NCI-H82 treated with DMSO at 0.1 percent for 48 hours (cell line): ENCODE measurements at regions not wholly inside any gene's neighbourhood (a gene's known extent, or its start where the extent isn't known, plus 50 kb on each side); places are given as distances from the start of the nearest gene placed in this dataset.
"Not testable (repeated sequence)": the region's sequence is repeated elsewhere in the genome, so short reads cannot be mapped to it uniquely, and the experiment has no call there.

ENCODE experiments used
- DNase-seq: peaks from one replicate; lab custom pipeline; 2025; ENCODE audit not compliant: unreplicated experiment; lab: John Stamatoyannopoulos, UW

DNA sequence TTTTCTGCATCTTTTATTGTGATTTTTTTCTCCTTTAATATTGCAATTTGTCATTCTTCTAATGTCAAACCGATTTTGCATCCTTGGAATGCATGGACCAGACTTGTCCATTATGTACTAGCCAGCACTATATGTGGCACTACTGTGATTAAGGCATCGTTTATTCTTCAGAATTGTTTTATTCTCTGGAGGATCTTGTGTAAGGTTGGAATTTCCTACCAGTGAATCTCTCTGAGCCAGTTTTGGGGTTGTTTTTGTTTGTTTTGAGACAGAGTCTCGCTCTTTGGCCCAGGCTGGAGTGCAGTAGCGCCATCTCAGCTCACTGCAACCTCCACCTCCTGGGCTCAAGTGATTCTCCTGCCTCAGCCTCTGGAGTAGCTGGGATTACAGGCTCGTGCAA, 58.5 kb downstream of the IGLL5 start:
- DNase-seq: no peak

DNA sequence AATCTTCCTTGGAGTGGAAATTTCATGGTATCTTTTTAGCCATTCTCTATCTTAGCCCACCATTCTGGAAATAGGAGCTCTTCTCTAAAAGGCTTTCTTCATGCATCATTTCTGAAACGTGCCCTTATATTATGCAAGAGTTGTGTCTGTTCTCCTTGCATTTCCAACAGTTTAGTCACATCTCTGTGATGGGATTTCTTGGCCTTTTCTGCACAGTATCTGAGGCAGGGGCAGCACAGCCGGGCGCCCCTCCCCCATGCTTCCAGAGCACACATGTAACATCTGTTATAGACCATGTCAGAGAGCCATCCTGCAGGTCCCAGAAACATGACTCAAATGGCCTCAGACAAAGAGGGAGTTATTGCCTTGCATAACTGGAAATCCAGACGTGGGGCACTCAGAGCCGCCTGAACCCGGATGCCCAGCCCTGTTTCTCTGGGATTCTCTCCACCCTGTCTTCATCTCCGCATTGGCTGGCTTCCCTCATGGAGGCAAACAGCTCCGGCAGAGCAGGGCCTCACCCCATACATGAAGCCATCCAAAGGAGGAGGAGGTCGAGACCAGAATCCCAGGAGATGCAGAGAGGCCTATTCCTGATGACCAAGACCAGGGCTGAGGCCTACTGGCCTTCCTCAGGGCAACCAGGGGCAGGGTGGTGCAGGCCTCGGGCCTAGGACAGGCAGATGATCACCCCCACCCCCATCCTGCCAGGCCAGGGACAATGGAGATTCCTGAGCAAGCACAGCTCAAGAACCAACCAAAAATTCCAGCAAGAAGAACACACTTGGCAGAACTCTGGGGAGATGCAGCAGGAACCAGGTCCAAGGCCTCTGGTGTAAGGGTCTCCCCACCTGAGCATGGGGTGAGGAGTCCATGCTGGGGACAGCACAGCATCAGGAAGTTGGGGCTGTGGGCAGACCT, 61.3 kb downstream of the IGLL5 start:
- DNase-seq: no peak

DNA sequence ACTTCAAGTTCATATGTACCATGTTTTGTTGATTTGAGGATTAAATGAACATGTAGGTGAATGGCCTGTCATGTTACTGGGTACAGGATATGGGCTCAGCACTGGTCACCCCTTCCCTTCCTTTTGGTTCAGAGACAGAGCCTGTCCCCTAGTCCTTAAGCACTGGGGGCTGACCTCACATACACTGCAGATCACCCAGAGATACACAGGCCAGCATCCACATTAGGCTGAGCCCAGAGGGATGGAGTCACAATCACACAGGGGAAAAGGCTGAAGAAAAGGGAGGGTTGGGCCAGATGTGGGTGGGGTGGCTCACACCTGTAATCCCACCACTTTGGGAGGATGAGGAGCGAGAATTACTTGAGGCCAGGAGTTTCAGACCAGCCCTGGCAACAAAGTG, 62.3 kb downstream of the IGLL5 start:
- no peak for DNase-seq

DNA sequence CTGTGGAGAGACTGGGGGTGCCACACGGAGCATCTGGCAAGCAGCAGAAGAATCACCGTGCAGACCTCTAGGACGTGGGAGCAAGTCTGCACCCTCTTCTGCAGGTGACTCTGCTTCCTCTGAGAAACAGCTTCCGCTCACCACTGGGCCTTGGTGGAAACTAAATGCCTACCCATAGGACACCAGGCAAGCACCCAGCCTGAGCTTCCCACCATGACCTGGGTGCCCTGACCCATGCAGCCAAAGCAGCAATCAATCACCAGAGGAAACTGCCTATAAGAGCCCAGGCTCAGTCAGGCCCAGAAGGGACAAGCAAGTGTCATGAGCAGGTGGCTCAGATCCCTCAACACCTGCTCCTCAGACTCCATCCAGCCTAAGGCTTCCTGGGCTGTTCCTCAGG, 63.4 kb downstream of the IGLL5 start:
- DNase-seq: no peak

DNA sequence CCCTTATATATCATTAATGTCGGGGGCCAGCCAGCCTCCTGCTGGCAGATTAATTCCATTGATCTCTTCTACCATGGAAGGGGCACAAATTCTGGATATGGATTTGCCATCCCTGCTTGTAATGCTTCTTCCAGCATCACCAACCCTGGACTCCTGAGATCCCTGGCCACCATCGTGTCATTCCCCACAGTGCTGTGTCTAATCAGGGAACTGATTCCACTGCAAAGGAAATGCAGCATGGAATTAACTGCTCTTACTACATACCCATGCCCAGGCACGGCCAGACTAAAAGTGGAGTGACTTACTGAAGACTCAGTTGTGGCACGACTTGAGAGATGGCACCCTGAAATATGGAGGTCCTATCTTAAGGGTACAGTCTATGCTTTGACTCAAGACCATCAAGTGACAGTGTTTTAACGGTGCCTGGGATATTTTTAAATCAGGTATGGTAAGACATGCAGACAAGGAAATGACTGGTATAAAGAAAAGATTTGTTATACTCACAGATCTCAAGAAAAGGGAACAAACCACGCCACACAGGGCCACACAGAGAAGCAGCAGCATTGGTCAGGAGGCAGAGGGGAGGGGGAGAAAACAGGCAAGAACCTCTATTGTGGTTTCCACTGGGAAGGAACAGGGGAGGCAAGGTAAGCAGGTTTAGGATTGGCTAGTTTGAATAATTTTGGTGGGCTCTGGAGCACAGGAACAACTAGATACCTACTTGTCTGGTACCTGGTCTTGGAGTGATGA, 65.1 kb downstream of the IGLL5 start:
- no peak for DNase-seq

DNA sequence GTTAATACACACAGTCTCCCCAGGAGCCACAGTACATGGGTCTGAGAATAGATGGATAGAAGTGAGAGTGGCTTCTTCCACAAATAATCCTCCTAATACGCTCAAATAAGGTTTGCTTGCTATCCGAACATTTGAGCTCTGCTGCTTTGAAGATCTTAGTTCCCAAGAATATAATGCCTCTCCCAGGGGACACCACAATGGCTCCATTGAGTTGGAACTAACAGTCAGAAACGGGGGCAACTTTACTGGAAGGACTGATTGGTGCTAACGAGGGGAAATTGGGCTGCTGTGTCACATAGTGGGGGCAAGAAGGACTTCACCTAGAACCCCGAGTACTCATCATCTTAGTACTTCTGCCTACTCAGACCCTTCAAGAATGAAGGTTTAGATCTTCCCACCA, 66.2 kb downstream of the IGLL5 start:
- no peak for DNase-seq

DNA sequence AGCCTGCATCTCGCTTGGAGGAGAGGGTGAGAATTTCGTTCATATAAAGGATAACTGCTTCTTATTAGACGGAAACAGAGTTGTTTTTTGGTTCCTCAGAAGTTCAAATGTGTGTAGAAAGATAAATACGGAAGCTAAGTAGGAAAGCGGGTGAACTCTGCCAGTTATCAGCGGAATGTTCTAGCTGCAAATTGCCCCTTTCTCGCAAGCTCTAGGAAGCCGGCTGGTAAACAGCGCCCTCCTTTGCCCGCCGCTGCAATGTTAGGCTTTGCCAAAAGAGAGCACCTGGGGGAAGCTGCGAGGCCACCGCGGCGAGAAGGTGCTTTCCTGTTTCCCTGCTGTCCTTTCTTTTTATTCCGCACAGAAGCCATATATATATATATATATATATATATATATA, 67.0 kb downstream of the IGLL5 start:
- DNase-seq: no peak

DNA sequence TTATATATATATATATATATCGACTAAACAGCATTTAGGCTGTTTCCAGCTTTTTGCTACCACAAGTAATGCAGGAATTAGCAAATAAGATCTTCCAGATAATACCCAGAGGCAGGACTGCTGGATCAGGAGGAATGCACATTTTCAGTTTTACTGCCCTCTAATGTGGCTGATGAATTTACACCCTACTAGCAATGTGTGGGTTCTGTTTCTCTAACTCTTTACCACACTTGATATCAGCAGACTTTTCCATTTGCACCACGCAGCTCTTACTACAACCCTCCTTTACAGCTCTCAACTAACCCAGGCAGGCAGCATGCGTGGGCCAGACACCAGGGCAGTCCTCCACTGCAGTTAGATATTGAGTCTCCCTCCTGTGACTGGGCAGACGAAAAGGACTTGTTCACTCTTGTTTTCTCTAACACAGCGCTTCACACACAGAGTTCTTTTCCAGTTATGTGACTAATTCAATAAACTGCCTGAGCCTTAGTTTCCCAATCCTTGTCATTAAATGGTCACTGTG, 67.7 kb downstream of the IGLL5 start:
- no peak for DNase-seq

DNA sequence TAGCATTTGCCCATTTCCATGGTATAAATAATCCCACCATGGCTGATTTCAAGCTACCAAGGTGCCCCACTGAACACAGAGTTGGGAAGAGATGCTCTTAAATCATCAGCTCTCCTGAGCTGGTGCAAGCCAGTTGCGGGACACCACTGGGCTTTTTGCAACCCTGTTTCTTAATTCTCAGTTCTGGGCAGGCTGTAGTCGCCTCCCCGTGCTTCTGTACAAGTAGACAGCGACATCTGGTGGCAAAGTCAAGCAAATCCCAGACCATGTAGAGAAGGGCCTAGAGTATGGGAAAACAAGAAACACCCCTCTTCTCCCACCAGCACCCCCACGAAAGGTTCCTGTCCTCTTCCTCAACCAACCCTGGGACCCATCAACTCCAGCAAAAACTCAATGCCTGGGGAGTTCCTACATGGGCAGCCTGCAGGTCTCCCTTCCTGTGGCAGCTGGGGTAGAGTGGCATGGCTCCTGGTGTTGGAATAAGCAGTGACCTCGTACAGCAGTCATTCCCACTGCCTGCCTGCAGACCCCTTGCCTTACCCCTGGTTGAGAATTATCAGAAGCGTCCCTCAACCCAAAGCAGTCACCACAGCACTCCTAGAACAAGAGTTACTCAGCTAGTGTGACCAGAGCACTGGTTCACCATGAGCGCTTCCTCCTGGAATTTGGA, 68.4 kb downstream of the IGLL5 start:
- DNase-seq: peak; percentile 26

DNA sequence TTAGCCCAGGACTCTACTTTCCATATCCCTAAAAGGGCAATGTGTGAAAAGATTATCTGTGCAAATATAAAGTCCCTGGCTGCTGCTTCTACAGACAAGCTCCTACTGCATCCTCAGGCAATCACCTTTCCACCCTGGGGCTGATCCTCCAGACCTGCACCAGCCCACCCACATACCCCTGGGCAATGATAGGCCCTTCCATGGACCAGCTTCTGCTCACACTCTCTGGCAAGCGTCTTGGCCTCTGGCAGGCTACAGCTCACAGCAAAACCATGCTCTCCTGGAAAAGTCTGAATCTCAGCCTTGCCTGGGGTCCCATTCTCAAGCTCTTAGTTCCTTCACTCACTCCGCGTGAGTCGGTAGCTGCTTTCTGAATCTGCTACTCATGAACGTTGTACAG, 69.5 kb downstream of the IGLL5 start:
- DNase-seq: no peak

DNA sequence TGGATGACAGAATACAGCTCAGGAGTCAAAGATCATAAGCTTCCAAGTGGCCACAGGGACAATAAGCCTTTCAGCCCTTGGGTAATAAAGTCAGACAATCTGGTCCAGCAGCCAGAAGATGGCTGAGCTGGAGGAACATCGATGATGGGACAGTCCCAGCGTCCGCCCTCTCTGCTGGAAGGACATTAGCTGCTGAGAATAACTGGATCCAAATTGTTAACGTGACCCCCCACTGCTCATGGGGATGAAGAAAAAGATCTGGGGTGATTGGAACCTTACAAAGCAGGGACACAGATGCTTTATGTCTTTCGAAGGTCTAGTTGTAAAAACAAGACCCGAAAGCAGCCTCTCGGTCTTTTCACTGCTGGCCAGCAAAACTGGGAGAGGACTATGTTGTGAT, 71.0 kb downstream of the IGLL5 start:
- DNase-seq: no peak

DNA sequence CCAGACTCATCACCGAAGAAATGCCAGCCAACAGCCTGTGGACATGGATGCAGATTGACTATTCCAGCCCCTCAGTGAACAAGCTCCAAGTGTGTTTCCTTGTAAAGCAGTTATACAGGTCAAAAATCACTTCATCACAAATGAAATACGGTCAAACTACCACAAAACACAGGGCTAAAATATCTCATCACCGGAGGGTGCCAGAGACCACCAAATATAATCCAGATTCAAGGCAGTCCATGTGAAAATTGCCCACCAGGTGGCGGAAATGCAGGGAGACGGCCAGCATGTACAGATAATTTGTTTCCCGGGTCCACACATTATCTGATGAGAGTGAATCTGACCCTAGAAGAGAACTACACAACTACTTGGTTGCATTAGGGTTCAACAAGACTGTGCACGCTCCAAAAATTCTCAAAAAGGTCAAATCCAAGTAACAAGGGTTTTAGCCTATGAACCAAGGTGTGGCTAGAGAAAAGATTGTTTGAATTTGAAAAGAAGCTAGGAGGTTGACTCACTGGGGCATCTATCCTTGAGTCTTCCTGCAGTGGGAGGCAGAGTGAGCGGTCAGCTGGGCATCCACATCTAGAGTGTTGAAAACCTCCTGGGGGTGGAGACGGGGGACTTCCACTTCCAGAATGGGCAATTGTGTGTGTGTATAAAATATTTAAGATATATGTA, 71.7 kb downstream of the IGLL5 start:
- DNase-seq: peak; percentile 74

DNA sequence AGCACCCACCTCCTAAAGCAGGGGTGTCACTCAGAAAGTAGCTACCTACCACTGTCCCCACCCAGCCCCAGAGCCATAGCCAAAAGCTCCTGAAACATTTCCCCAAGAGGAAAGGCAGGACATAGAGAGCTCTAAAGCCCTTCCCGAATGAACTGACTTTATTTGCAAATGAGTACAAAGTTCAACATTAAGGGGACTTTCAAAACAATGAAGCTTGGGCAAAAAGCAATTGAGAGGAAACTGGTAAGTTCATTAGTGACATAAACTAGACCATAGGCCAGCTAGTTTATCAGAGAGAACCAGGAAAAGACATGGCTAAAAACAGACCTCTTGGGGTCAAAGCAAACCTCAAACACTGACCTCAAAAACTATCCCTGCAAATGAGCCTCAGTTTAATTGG, 72.7 kb downstream of the IGLL5 start:
- DNase-seq: no peak

DNA sequence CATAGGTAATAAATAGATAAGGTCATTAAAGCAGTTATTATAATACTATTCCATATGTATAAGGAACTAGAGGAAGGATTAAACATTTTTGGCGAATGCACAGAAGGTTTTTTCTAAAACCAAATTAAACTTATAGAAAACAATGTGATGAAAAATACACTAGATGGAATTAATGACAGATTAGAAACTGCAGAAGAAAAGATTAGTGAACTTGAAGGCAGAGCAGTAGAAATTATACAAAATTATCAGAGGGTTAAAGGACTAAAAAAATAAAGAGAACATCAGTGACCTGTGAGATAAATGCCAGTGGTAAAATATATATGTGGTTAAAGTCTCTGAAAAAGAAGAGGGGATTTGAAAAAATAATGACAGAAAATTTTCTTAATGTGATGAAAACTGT, 74.0 kb downstream of the IGLL5 start:
- DNase-seq: no peak

DNA sequence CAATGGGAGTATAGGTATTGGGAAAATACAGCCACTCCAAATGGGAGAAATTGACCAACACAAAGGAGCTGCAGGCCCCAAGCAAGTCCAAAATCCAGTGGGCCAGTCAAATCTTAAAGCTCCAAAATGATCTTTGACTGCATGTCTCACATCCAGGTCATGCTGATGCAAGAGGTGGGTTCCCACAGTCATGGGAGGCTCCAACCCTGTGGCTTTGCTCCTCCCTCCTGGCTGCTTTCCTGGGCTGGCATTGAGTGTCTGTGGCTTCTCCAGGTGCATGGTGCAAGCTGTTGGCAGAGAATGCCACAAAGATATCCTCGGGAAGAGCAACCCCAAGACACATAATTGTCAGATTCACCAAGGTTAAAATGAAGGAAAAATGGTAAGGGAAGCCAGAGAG, 80.8 kb downstream of the IGLL5 start:
- DNase-seq: no peak

DNA sequence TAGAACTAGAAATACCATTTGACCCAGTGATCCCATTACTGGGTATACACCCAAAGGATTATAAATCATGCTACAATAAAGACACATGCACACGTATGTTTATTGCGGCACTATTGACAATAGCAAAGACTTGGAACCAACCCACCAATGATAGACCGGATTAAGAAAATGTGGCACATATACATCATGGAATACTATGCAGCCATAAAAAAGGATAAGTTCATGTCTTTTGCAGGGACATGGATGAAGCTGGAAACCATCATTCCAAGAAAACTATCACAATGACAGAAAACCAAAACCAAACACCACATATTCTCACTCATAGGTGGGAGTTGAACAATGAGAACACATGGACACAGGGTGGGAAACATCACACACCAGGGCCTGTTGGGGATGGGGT, 85.0 kb downstream of the IGLL5 start:
- DNase-seq: not testable (repeated sequence)

DNA sequence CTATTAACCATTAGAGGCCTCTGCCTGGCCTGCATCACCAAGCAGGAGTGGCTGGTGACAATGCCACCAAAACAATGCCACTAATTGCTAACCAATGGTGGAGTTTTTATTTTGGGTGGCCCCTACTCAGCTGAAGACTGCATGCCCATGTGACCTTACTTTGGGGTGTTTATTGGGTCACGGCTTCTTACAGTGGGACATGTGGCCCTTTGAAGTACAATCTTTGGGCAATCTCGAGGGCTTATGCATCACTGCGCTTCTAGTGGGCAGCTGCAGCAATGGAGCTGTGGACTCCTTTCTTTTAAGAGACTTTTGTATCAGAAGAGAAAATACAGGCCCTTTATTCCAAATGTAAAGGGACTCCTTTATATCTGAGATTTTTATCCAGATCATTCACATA, 85.7 kb downstream of the IGLL5 start:
- no peak for DNase-seq

DNA sequence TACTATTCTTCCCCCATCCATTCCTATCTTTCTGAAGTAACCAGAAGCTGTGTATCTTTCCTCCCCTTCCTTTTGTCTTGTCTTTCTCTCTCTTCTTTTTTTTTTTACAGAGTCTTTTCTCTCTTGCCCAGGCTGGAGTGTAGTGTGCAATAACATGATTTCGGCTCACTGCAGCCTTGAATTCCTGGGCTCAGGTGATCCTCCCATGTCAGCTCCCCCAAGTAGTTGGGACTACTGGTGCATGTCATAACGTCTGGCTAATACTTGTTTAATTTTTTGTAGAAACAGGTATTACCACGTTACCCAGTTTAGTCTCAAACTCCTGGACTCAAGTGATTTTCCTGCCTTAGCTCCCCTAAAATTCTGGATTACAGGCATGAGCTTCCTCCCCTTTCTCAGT, 86.5 kb downstream of the IGLL5 start:
- no peak for DNase-seq

DNA sequence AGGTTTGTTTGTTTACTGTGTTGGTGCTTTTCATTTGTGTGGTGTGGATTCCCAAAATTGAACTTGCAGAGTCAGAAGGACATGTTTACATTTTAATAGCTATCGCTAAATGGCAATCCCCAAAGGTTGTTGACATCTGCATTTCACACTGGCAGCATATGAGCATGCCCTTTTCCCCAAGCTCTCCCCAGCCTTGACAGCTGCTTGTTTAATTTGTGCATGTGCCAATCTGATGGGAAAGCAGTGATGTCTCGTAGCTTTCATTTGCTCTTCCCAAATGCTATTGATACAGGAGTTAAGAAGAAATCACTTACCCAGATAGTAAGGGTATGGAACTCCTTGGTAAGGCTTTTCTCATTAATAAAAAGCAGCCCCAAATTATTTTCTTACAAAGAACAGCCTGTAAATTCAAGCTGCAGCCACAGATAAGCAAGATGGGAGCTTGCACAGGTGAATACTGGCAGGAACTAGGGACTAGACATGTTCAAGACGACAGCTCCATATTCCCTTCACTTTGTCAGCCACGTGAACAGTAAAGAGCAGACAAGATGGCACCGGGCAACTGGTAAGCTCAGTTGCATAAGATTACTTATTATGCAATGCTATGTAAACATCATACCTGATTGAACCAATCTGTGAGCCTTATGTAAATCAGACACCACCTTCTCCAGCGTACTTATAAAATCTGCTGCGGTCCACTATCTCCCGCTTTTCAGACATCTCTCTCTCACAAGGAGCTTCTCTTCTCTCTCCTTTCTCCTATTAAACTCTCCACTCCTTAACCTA, 87.4 kb downstream of the IGLL5 start:
- no peak for DNase-seq
